ENCODE measurements at regions not wholly inside any gene's neighbourhood (a gene's known extent, or its start where the extent isn't known, plus 50 kb on each side); places are given as distances from the start of the nearest gene placed in this dataset.

DNA sequence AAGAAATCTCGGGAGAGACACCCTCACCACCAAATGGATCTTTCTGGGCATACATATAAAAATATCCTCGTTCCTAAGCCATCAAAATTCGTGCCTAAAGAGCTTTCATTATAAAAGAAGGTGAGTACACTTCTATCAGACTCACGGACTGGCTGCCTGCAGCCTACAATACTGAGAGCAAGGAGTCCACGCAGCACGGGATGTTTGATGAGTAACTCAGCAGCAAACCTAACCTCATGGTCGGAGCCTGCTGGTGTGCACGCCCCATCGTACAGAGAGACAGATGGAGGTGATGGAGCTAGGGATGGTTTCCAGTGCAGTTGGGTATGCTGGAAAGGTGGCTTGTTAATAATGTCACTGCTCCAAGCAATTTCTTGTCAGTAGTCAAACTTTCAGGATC lies 256.2 kb downstream of the FIGN start:
- TF ChIP-seq CTCF (IDR thresholded peaks at IDR 0.05; ENCODE audit: insufficient read depth, low read length, poor library complexity, severe bottlenecking): no peak
- TF ChIP-seq EZH2phosphoT487 (conservative IDR thresholded peaks at IDR 0.05; ENCODE audit: low read length): no peak
